PFSK-1 (cell line): ENCODE measurements at regions not wholly inside any gene's neighbourhood (a gene's known extent, or its start where the extent isn't known, plus 50 kb on each side); places are given as distances from the start of the nearest gene placed in this dataset.

ENCODE experiments used
- FOXP2 ChIP-seq: optimal IDR thresholded peaks from 2 replicates; pipeline ENCODE3; 2011; ENCODE audit warnings: borderline replicate concordance, control low read depth, inconsistent platforms; ENCODE audit not compliant: insufficient read depth; ENCODE audit errors: extremely low read length, extremely low read depth
- POLR2AphosphoS5 ChIP-seq: IDR thresholded peaks from 2 replicates; pipeline ENCODE4 v1.6.1; 2012; ENCODE audit warnings: low read depth, mild to moderate bottlenecking, control low read depth, low read length, moderate library complexity
- SIN3A ChIP-seq: IDR thresholded peaks from 2 replicates; pipeline ENCODE4 v1.6.1; 2012; ENCODE audit warnings: mild to moderate bottlenecking, low read length, moderate library complexity, borderline replicate concordance; ENCODE audit not compliant: insufficient read depth
- TAF1 ChIP-seq: IDR thresholded peaks from 2 replicates; pipeline ENCODE4 v1.6.1; 2012; ENCODE audit warnings: low read length, control low read depth, borderline replicate concordance; ENCODE audit not compliant: insufficient read depth
- TF ChIP-seq, protein P1 (sequence below), 2 experiments: IDR thresholded peaks; 2 replicates each; pipeline versions ENCODE4 v1.6.1 to v1.8.0; 2011 to 2012; ENCODE audit warnings: low read depth in 2 of 2, low read length in 2 of 2, control low read depth in 1 of 2, inconsistent platforms in 1 of 2, mild to moderate bottlenecking in 1 of 2, moderate library complexity in 1 of 2; ENCODE audit not compliant: insufficient read depth in 1 of 2

- TF ChIP-seq POLR2AphosphoS5 (no peak), SIN3A (no peak), FOXP2 (no peak), TAF1 (no peak)
- TF ChIP-seq, protein P1, sequence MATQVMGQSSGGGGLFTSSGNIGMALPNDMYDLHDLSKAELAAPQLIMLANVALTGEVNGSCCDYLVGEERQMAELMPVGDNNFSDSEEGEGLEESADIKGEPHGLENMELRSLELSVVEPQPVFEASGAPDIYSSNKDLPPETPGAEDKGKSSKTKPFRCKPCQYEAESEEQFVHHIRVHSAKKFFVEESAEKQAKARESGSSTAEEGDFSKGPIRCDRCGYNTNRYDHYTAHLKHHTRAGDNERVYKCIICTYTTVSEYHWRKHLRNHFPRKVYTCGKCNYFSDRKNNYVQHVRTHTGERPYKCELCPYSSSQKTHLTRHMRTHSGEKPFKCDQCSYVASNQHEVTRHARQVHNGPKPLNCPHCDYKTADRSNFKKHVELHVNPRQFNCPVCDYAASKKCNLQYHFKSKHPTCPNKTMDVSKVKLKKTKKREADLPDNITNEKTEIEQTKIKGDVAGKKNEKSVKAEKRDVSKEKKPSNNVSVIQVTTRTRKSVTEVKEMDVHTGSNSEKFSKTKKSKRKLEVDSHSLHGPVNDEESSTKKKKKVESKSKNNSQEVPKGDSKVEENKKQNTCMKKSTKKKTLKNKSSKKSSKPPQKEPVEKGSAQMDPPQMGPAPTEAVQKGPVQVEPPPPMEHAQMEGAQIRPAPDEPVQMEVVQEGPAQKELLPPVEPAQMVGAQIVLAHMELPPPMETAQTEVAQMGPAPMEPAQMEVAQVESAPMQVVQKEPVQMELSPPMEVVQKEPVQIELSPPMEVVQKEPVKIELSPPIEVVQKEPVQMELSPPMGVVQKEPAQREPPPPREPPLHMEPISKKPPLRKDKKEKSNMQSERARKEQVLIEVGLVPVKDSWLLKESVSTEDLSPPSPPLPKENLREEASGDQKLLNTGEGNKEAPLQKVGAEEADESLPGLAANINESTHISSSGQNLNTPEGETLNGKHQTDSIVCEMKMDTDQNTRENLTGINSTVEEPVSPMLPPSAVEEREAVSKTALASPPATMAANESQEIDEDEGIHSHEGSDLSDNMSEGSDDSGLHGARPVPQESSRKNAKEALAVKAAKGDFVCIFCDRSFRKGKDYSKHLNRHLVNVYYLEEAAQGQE (IDR thresholded peaks at IDR 0.05; ENCODE audit: insufficient read depth in 1 of 2, low read depth in 2 of 2, low read length in 2 of 2), result no peak
Measured at GRCh38 chr6:11296449-11297375, 64.2 kb upstream of the NEDD9 start.

- TF ChIP-seq, protein P1 (IDR thresholded peaks at IDR 0.05; ENCODE audit: insufficient read depth in 1 of 2, low read depth in 2 of 2, low read length in 2 of 2), result no peak
- TF ChIP-seq TAF1 (no peak), FOXP2 (no peak)
Measured at GRCh38 chr6:11295969-11296368, 63.5 kb upstream of the NEDD9 start.

DNA sequence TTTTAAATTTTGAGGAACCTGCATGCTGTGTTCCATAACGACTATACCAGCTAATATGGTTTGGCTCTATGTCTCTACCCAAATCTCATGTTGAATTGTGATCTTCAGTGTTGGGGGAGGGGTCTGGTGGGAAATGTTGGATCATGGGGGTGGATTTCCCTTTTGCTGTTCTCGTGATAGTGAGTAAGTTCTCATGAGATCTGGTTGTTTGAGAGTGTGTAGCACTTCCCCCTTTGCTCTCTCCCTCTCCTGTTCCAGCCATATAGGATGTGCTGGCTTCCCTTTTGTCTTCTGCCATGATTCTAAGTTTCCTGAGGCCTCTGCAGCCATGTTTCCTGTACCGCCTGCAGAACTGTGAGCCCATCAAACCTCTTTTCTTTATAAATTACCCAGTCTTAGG lies 61.8 kb upstream of the NEDD9 start:
- TF ChIP-seq TAF1, result no peak
- TF ChIP-seq FOXP2, result no peak
- TF ChIP-seq, protein P1 (IDR thresholded peaks at IDR 0.05; ENCODE audit: insufficient read depth in 1 of 2, low read depth in 2 of 2, low read length in 2 of 2), result no peak
- no peak for TF ChIP-seq SIN3A
- TF ChIP-seq POLR2AphosphoS5, result no peak

DNA sequence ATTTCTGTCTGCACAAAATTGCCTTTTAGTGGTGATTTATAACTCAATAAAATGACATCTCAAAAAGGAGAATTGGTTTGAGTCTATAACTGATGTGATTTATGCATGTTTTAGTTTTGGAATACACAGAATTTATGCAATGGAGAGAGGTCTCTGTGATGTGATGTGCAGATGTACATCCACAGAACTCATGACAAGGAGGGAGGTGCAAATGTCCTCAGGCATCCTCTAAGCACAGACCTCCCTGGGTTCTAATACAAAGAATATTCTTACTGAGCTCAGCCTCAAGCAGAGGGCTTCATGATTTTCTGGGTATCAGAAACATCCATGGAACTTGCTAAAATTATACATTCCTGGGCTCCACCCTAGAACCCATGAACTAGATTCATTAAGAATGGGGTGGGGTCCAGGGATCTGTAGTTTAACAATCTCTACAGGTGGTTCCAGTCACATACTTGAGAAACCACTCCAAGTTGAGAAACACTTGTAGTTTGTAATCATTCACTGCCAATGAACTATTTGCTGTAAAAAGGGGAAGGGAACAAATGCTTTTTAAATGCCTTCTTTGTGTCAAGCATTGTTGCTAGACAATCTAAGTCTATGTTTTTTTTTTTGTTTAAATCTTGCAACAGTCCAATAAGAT lies 60.2 kb upstream of the NEDD9 start:
- TF ChIP-seq, protein P1 (IDR thresholded peaks at IDR 0.05; ENCODE audit: insufficient read depth in 1 of 2, low read depth in 2 of 2, low read length in 2 of 2), result no peak
- TF ChIP-seq FOXP2, result no peak
- TF ChIP-seq POLR2AphosphoS5, result no peak
- no peak for TF ChIP-seq TAF1
- no peak for TF ChIP-seq SIN3A
